Caki2 (cell line): ENCODE measurements at regions not wholly inside any gene's neighbourhood (a gene's known extent, or its start where the extent isn't known, plus 50 kb on each side); places are given as distances from the start of the nearest gene placed in this dataset.

Source experiments
- DNase-seq: peaks from one replicate; pipeline ENCODE4 v3.0.0-alpha.2; 2015; ENCODE audit warnings: low read depth
- in situ Hi-C: cut with HindIII; loops from 2 replicates; pipeline ENCODE4 v1.10.0; 2016; ENCODE audit warnings: low sequenced_read_pairs, low pct_unique_long_range_greater_than_20kb, mixed read lengths

DNA sequence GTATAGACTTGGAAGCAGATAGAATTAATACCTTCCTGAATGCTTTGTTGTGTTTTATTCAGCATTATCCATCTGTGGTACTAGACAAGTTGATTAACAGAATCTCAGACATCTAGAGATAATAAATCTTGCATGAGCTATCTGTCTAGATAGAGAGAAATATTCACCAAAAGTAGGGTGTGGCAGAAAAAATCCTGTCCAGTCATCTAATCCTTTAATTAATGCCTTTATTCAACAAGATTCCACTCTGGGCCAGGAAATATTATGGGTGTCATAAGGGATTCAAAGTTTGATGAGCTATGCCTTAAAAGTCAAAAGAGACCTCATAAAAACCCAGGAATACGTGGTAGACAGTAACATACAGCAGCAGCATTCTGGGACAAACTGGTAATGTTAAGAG lies 601.2 kb downstream of the LMO4 start:
- no peak for DNase-seq
- in situ Hi-C loops, result no loop called here

DNA sequence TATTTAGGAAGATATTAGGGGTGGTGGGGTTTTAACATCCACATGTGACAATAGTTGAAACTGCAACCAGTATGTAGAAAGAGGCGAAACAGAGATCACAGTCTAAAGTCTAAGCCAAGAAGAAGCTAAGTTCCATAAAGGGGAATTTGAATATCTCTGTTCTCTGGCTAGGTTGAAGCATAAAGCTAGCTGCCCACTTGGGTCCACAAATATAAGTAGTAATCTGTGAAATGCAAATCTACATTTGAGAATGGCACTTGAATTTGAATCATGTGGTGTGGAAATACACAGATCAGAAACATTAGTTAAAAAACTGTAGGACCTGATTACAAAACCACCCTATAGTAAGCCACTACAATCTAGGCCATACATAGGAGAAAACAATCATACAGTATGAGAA lies 602.1 kb downstream of the LMO4 start:
- DNase-seq, result no peak
- in situ Hi-C loops, result no loop called here

DNA sequence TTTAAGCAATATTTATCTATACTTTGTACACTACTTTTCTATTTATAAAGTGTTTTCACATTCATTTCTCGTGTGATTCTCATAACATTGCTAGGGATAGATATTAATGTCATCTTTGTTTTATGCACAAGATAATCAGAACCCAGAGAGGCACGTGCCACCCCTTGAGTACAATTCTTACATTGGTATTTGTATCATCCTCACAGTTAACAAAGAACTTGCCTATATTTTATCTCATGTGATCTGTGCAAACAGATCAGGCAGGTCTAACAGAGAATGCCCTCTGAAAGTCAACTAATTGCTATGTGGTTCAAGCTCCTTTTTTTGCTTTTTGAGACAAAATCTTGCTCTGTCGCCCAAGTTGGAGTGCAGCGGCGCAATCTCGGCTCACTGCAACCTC lies 604.5 kb downstream of the LMO4 start:
- no peak for DNase-seq
- in situ Hi-C loops, result no loop called here

DNA sequence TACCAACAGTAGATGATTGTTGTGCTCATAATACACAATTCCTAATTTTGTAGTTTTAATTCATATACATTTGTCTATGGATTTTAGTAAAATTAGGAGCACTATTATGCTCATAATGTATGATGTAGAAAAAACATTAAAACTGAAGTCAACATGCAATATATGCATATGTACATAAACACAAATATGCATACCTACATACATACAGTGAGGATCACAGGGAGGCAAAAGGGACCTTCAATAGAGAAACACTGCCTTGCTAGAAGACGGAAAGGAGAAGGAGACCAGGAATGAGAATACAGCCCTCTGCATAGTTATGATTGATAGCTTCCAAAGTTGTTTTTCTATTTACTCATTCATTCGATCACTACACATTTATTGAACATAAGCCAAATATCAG lies 606.5 kb downstream of the LMO4 start:
- in situ Hi-C loops, result no loop called here
- DNase-seq, result no peak

DNA sequence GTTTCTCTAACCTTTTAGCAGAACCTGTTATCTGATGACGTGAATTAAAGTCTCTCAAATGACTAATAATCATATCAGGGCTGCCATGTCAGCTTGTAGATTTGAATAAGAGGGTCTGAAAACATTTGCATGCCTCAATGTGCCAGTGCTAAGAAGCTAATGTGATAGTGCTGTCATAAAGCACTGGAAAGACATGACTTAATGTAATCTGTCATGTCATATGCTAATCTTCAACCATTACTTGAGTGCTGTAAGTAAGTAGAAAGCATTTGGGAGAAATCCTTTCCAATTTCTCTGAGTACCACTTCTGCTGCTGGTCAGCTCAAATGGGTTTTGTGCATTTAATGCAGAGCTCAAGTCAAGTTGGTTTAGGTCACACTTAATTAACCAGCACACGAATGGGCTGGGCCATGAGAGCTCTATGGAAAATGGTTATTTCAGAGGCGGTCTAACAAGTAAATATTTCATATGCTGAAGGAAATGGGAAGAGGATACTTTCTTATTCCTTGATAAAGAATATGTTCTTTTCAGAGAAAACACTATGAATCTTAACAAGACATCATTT lies 609.2 kb downstream of the LMO4 start:
- in situ Hi-C loops, result no loop called here
- no peak for DNase-seq

DNA sequence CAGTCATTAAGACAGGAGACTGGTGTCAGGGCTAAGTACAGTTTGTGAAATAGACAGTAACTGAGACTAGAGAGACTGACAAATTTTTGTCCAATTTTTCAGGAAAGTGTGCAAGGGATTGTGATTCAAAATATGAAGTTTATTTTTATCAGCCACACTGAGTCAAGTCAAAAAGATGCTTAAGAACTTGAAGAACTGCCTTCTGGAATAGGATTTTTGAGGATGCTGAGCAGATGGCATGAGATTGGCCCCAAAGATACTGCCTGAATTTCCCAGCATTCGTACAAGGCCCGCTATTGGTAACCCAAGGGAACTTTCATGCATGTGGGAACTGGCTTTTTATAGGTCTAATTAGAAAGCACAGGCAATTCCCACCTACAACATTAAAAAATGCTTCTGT lies 610.0 kb downstream of the LMO4 start:
- DNase-seq, result no peak
- in situ Hi-C loops, result no loop called here

DNA sequence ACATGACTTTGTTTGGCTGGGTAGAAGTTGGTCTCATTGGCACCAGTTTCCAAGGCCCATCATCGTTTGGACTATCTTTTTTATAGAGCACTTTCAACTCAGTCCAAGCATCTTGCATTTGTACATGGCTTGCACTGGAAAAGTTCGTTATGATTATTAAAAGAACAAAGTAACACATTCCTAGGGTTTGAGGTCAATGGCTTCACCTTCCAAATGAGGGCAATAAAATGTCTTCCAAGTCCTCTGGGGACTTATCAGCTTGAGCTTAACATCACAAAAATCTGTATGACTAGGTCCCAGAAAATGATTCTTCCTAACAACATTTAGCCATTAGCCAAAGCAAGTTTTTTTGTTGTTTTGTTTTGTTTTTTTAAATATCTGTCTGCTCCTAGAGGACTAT lies 610.8 kb downstream of the LMO4 start:
- no peak for DNase-seq
- in situ Hi-C loops, result no loop called here

DNA sequence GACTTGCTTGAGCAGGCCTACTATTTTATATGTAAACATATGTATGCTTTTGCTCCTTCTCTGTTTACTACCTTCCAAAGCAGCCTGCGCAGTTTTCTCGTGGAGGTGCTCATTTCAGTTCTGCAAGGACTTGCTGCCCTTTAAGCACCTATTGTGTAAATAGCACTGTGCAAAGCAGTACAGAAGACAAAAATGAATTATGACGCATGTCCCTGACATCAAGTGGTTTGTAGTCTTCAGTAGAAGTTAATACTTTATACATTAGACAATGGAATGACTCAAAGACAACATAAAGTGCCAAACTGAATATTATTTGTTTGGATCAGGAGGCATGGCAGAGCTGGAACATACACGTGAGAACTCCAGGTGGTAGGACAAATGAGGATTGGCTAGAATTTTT lies 611.7 kb downstream of the LMO4 start:
- no peak for DNase-seq

DNA sequence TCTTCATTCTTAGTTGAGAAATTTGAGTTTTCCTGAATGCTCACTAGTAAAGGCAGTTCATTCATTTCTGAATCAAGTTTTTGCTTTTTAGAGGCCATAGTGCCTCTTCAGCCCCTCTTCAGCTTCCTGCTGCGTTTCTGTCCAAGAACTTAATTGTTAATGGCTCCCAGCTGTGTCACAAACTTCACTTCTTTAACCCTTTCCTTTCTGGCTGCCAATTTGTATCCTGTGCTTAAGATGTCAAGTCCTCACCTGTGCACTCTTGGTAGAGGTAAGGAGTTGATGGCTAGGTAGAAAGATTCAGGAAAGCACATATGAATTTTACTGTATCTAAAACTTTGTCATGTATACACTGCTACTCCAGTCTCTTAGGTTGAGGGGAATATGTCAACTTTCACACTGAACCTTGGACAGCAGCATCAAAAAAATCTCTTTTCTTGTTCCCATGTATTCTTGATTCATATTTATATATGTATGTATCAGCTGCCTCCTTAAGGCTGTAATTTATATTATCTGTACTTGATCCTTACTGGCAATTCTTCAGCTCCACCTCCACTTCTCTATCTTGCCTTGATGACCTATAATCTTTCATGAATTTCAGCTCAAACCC lies 612.8 kb downstream of the LMO4 start:
- no peak for DNase-seq
- in situ Hi-C loops, result no loop called here

More for the DNA sequence above, 611.7 kb downstream of the LMO4 start:
- in situ Hi-C loops, result no loop called here

DNA sequence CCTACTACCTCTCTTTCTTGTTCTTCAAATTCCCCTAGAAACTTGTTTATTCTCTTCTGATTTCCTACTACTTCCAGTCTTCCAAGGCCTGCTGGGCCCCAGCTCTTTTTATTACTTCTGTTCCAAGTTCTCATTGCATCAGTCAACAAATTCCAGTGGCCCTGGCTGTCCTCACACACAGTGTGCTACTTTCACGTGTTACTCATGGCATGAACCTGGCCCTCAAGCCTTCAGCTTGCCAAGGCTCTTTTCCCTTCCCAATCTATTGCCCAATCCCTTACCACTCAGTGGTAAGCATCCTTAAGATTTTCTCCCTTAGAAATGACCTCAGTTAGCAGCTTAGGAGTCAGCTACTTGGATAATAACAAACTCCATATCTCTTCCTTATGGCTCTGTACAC lies 613.5 kb downstream of the LMO4 start:
- in situ Hi-C loops, result no loop called here
- DNase-seq, result no peak

DNA sequence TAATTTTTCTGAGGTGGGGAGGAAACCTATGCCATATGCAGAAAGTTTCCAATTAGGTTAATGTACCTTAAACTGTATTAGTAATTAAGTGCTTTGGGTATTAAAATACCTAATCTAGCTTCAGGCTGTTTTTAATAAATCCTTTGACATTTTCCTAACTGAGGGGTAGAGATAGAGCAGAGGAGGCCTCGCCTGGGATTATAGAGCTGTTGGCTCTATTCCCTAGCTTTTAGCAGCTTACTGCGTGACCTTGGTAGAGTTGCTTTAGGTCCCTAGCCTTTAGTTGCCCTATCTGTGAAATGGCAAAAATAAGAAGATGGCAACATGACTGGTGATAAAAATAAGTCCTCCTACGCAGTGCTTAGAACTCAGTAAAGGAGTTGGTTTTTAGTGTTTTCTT lies 621.0 kb downstream of the LMO4 start:
- in situ Hi-C loops, result no loop called here

DNA sequence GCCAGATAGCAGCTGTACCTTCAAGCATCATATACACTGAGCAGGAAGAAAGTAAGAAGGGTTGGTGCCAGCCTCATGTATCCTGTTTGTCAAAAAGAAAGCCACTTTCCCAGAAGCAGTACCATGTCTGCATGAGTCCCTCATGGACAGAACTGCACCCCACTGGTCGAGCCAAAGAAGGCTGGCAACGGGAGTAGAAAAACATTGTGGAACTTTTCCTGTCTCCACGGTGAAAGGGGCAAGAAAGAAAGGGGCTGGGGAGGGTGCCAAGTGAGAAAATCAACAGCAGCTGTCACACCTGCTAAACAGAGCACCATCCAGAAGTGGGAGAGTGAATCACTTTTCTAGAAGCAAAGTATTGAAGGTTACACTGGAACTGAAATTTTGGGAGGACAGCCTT lies 621.7 kb downstream of the LMO4 start:
- no peak for DNase-seq
- in situ Hi-C loops, result no loop called here

More for the DNA sequence above, 621.0 kb downstream of the LMO4 start:
- no peak for DNase-seq

DNA sequence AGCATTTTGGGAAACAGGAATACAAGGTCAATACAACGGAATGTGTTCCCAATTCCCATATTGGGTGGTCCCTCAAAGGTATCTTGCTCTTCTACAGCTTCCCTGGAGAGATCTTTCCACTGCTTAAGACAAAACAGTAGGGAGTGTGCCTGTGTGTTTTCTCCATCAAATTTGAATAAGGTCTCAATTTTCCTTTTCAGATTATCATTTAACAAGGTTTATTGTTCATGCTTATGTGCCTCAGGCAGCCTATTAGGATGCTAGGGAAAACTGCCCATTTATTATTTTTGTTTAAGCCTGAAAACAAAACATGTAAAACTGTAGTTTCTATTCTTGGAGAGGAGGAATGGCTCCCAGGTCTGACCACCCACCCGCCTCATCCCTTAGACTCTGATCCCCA lies 622.7 kb downstream of the LMO4 start:
- in situ Hi-C loops, result no loop called here

DNA sequence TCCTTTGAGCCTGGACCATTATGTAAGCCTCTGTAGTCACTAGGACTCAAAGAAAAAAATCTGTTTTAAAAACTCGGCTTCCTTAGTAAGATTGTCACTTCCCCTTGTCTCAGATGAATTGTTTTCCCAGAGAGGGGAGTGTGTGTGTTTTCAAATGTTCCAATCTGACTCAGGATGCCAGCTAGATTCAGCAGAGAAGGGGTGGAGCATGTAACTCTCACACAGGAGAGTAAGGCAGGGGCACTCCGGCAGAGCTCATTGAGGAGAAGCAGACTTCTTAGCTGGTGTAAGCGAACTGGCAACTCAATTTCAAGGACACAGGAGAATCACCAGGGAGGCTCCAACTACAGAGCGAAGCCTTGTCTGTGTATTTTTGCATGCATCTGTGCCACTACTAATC lies 623.2 kb downstream of the LMO4 start:
- peak; percentile 4 for DNase-seq
- in situ Hi-C loops, result no loop called here

More for the DNA sequence above, 622.7 kb downstream of the LMO4 start:
- DNase-seq, result no peak

DNA sequence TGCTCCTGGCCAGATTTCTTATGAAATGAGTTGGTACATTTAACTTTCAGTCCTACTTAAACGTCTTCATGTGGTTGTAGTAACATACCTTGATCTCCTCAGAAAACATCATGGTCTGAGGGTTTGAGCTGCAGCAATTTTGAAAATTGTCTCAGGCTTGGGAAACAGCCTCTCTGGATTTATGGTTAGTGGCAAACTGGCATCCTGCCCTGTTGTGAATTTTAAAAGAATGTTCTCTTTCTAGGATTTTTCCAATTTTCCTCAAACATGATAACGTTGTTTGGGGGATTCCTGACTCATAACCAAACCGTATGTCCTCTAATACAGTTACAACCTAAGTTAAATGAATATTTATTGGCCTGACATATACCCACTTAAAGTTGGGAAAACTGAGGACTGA lies 624.4 kb downstream of the LMO4 start:
- in situ Hi-C loops, result no loop called here

DNA sequence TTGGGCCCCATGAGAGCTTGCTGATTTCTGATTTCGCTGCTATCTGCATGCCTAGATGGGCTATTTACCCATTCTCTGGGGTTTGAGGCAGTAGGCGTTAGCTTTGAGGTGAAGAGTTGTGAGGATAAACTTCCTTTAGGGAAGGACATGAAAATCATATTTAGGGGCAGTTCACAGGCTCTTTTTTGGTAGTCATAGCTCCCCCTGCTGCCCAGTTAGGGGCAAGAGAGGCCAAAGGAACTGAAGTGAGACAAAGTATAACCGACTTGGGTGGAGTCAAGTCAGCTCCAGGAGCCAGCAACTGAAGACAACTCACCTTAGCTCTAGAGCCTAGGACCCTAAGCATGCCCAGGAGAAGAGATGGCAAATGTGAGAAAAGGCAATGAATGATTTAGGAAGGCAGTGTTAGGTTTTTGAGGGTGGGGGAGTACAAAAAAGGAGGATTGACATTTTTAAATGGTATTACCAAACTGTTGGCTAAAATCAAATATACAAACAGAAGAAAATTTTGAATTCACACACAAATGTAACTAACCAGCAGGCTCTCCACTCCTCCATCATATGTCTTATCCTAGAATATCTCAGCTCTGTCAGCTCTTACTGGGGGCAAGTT lies 625.2 kb downstream of the LMO4 start:
- in situ Hi-C loops, result no loop called here

More for the DNA sequence above, 624.4 kb downstream of the LMO4 start:
- DNase-seq, result no peak

DNA sequence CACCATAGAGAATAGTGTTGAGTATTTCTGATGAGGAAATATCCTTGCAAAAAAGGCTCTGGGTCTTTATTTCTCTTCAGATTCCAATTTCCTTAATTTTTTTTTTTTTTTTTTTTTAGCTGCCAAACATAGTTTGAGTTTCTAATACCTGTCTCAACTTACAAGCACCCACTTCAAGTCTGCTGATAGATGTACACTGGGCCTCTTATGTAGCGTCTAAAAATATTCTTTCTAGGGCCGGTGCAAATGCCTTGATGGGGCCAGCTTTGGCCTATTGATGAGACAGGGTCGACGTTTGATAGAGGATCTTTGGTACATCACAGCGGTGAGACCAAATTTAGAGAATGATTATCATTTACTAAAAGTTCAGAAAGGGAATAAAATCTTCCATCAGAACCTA lies 626.4 kb downstream of the LMO4 start:
- in situ Hi-C loops, result no loop called here
- DNase-seq, result no peak

More for the DNA sequence above, 625.2 kb downstream of the LMO4 start:
- peak; percentile 64 for DNase-seq

DNA sequence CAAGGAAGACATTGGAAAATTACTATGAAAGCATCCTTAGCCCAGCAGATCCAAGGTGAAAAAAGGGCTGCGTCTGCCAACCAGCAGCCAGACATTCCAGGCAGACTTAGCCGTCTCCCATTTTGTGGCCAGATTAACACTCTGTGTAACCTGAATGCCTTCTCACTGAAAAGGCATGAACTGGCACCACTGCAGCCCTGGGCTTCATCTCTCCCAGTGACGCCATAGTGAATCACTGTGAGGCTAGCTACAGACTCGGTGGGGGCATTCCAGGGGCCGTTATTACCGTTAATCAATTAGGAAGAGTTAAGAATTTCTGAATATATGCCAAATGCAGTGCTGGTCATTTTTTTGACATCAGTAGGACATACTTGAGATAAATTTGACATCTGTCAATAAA lies 627.4 kb downstream of the LMO4 start:
- peak; percentile 75 for DNase-seq
- in situ Hi-C loops, result no loop called here

DNA sequence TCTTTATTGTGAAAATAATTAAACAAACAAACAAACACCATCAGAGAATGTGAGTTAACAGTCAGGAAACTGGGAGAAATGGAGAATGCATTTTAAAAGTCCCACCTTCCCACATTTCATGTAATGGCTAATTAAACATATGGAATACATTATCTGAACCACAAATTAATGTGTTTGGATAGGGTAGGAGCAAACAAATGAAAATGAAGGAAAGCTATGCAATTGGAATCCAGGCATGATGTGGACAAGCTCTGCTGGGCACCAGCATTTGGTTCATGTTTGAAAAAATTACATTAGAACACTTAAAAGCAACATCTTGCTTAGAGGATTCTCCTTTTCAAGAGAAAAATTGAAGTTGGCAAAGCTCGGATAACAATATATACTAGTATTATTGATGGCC lies 628.1 kb downstream of the LMO4 start:
- in situ Hi-C loops, result no loop called here

DNA sequence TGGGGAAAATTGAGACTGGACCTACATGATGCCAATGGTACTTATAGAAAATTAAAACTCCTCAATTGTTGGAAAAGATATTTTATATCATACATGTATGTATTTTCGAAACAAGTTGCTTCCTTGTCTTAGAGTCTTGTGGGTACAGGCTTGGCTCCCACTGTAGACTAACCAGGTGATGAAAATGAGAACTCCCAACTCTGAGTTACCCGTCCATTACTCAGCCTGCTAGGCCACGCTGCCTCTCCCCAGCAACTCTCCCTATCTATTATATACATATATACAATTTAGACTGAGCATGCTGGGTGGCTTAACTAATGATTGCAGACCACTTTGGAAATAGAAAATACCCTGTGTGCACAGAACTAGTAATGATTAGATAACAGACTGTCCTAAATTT lies 628.7 kb downstream of the LMO4 start:
- in situ Hi-C loops, result no loop called here
- no peak for DNase-seq

More for the DNA sequence above, 628.1 kb downstream of the LMO4 start:
- no peak for DNase-seq
